ENCODE measurements at regions not wholly inside any gene's neighbourhood (a gene's known extent, or its start where the extent isn't known, plus 50 kb on each side); places are given as distances from the start of the nearest gene placed in this dataset.
"Not testable (repeated sequence)": the region's sequence is repeated elsewhere in the genome, so short reads cannot be mapped to it uniquely, and the experiment has no call there.

DNA sequence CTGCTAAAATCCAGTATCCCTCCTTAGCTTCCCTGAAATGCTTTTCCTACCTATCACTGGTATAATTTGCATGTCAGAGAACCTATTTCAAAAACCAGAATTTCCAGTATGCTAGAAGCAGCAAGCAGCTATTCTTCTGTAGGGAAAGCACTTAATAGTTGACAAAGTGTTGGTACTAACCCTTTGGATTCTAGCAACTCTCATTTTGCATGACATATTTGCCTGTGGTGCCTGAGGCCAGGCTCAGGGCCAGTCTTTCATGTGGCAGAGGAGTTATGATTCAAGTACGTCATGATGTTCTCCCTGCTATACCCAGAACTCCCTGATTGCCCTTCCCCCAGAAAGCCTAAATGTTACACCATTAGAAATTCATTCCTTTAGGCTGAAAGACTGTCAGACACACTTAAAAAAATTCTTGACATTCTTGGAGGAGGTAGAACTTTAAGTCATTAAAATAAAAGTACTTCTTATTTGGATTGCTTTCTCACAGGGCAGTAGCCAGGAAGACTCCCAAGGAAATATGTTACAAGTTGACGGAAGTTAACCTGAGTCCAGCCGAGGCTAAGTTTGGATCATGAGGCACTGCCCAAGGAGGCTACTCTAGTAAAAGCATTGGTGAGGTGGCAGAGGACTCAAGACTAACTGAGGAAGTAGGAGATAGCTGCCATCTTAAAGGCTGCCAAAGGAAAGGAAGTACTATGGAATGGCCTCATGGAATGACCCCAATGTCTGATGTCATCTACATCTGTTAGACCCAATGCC is 298.4 kb upstream of the SPAG17 start:
- intact Hi-C loops (cut with DNase I), result no loop called here
- no peak overlapping the region for H3K27ac ChIP-seq
- H3K4me1 ChIP-seq, result no peaks in the 10 kb centered on the region
- TF ChIP-seq, protein P1, sequence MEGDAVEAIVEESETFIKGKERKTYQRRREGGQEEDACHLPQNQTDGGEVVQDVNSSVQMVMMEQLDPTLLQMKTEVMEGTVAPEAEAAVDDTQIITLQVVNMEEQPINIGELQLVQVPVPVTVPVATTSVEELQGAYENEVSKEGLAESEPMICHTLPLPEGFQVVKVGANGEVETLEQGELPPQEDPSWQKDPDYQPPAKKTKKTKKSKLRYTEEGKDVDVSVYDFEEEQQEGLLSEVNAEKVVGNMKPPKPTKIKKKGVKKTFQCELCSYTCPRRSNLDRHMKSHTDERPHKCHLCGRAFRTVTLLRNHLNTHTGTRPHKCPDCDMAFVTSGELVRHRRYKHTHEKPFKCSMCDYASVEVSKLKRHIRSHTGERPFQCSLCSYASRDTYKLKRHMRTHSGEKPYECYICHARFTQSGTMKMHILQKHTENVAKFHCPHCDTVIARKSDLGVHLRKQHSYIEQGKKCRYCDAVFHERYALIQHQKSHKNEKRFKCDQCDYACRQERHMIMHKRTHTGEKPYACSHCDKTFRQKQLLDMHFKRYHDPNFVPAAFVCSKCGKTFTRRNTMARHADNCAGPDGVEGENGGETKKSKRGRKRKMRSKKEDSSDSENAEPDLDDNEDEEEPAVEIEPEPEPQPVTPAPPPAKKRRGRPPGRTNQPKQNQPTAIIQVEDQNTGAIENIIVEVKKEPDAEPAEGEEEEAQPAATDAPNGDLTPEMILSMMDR (IDR thresholded peaks at IDR 0.05), result no peak
- H3K9me3 ChIP-seq, result no peaks in the 10 kb centered on the region
- DNase-seq (peak; percentile 51), ATAC-seq (peak; percentile 88)
- H3K27me3 ChIP-seq (ENCODE audit: low read depth), result no peaks in the 10 kb centered on the region
- H3K4me3 ChIP-seq, result no peak overlapping the region
- H3K36me3 ChIP-seq, result no peaks in the 10 kb centered on the region

DNA sequence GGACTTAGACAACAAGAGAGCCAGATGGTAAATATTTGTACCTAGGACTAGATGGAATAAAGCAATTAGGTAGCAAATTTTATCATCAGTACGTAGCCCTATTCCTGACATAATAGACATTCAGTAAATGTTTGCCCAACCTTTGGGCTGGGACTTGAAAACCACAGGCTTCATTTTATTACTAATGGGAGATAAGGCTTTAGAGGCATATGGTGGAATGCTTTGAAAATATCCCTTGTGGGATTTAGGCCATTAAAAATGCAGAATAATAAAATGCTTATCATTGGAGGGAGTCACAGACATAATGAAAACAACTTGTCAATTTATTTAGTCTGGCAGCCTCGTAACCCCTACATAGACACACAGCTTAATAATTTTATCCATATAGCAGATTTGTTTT is 296.1 kb upstream of the SPAG17 start:
- H3K4me1 ChIP-seq, result no peaks in the 10 kb centered on the region
- no peaks in the 10 kb centered on the region for H3K36me3 ChIP-seq
- no peak for ATAC-seq
- H3K27ac ChIP-seq, result no peak overlapping the region
- TF ChIP-seq, protein P1 (IDR thresholded peaks at IDR 0.05), result no peak
- intact Hi-C loops (cut with DNase I), result no loop called here
- no peak for DNase-seq
- H3K27me3 ChIP-seq (ENCODE audit: low read depth), result no peaks in the 10 kb centered on the region
- H3K4me3 ChIP-seq, result no peak overlapping the region
- H3K9me3 ChIP-seq, result no peaks in the 10 kb centered on the region

DNA sequence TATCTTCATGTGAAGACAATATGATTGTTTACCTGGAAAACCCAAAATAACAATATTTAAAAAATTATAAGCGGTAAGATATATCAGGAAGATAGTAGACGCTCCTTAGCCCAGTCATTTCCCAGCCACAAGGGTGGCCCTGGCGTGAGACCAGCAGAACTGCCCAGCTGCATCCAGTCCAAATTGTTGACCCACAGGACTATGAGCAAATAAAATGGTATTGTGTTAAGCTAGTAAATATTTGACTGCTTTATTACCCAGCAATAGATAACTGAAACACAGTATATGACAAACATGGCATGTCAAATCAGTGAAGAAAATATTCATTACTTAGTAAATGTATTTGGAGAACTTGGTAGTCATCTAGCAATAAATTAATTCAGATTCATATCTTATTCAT is 294.3 kb upstream of the SPAG17 start:
- TF ChIP-seq, protein P1 (IDR thresholded peaks at IDR 0.05), result no peak
- DNase-seq (no peak), ATAC-seq (no peak)

DNA sequence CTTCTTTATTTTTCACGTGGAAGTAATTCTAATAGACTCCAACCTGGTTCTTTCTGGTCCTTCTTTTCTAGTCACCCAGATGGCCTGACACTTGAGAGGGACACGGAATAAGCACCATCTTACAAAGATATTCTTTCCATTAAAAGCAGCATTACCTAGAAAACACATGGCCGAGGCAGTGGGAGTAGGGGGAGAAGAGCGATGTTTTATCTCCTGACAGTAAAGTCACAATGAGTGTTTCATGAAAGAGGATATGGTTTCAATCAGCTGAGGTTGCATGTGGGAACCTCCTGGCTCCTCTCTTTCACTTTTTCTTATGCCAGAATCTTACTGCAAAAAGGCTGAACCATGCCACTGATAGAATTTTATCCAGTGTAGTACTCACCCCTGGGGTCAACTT is 288.8 kb upstream of the SPAG17 start:
- Histone ChIP-seq H3K4me1 (no peaks in the 10 kb centered on the region), H3K36me3 (no peaks in the 10 kb centered on the region), H3K27ac (no peak overlapping the region), H3K4me3 (no peak overlapping the region), H3K9me3 (no peaks in the 10 kb centered on the region), H3K27me3 (ENCODE audit: low read depth) (no peaks in the 10 kb centered on the region)
- DNase-seq, result no peak
- TF ChIP-seq, protein P1 (IDR thresholded peaks at IDR 0.05), result no peak
- intact Hi-C loops (cut with DNase I), result no loop called here
- ATAC-seq, result no peak

More for the DNA sequence above, 294.3 kb upstream of the SPAG17 start:
- Histone ChIP-seq H3K4me3 (no peak overlapping the region), H3K27me3 (ENCODE audit: low read depth) (no peaks in the 10 kb centered on the region), H3K36me3 (no peaks in the 10 kb centered on the region), H3K4me1 (no peaks in the 10 kb centered on the region), H3K9me3 (no peaks in the 10 kb centered on the region), H3K27ac (no peak overlapping the region)
- intact Hi-C loops (cut with DNase I), result no loop called here

DNA sequence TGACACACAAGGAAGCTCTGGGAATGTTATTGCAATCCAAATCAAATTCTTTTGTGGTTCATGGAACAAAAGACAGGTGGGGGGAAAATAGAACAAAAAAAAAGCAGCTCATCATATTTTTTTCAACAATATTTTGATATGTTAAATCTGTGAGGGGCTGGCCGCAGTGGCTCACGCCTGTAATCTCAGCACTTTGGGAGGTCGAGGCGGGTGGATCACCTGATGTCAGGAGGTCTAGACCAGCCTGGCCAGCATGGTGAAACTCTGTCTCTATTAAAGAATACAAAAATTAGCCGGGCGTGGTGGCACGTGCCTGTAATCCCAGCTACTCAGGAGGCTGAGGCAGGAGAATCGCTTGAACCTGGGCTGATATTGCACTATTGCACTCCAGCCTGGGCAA is 279.4 kb upstream of the SPAG17 start:
- H3K27ac ChIP-seq; H3K4me1 ChIP-seq; DNase-seq; intact Hi-C loops (cut with DNase I); ATAC-seq; H3K36me3 ChIP-seq; H3K4me3 ChIP-seq; H3K9me3 ChIP-seq; H3K27me3 ChIP-seq (ENCODE audit: low read depth): not testable (repeated sequence)

DNA sequence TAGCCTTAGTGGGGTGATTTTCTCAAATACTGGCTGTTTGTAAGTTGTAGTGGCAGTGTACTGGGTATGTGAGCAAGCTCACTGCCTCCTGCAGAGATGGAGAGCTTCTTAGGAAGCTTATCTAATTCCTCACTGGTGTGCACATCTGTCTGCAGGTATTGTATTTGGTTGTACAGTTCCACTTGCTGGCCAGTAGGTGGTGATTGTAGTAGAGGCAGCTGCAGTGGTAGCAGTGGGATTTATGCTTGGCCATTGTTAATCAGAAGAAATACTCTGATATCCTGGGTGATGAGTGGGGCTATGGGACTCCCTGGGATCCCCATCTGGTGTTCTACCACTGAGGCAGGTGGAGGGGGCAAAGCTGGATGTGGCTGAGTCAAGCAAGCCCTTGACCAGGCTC is 276.1 kb upstream of the SPAG17 start:
- Histone ChIP-seq H3K36me3 (no peaks in the 10 kb centered on the region), H3K9me3 (peaks cover 6% of the 10 kb centered on the region), H3K27me3 (ENCODE audit: low read depth) (no peaks in the 10 kb centered on the region), H3K4me1 (no peaks in the 10 kb centered on the region), H3K27ac (no peak overlapping the region), H3K4me3 (no peak overlapping the region)
- ATAC-seq (no peak), DNase-seq (no peak)
- intact Hi-C loops (cut with DNase I), result no loop called here
- TF ChIP-seq, protein P1 (IDR thresholded peaks at IDR 0.05), result no peak

Measured in lower lobe of right lung (tissue), 2 donors.